Vagina (tissue), 2 donors: ENCODE measurements at regions not wholly inside any gene's neighbourhood (a gene's known extent, or its start where the extent isn't known, plus 50 kb on each side); places are given as distances from the start of the nearest gene placed in this dataset.

Experiments used
- POLR2A ChIP-seq, 2 donors: fragments of 450-650 bp; IDR thresholded peaks; one replicate each; pipeline ENCODE4 v1.6.1; 2017; ENCODE audit warnings: antibody characterized with exemption in 2 of 2, mild to moderate bottlenecking in 2 of 2, moderate library complexity in 2 of 2
- TF ChIP-seq, protein P1 (sequence below), 3 experiments: fragments of 450-650 bp in 2 of 3; fragments of 200-600 bp in 1 of 3; sonication (generic) in 1 of 3; IDR thresholded peaks; one replicate each; pipeline ENCODE4 v1.5.1; 2017 to 2019; ENCODE audit warnings: antibody characterized with exemption in 3 of 3, mild to moderate bottlenecking in 2 of 3, moderate library complexity in 2 of 3

DNA sequence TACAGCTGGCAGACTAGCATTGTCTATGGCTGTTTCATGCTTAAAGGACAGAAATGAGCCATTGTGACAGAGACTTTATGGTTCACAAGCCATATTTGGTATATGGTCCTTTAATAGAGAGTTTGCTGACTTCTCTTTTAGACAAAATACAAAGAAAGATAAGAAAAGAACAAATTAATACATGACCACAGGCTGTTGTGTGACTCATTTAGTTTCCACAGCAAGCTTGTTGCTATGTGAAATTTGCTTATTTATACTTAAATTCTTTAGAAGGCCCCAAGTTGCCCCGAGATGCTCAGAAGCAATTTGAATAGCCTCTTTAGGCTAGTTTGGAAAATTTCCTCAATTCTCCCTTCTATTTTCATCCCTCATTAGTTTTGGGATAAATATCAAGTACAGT, 315.3 kb upstream of the RPS23 start:
- TF ChIP-seq, protein P1, sequence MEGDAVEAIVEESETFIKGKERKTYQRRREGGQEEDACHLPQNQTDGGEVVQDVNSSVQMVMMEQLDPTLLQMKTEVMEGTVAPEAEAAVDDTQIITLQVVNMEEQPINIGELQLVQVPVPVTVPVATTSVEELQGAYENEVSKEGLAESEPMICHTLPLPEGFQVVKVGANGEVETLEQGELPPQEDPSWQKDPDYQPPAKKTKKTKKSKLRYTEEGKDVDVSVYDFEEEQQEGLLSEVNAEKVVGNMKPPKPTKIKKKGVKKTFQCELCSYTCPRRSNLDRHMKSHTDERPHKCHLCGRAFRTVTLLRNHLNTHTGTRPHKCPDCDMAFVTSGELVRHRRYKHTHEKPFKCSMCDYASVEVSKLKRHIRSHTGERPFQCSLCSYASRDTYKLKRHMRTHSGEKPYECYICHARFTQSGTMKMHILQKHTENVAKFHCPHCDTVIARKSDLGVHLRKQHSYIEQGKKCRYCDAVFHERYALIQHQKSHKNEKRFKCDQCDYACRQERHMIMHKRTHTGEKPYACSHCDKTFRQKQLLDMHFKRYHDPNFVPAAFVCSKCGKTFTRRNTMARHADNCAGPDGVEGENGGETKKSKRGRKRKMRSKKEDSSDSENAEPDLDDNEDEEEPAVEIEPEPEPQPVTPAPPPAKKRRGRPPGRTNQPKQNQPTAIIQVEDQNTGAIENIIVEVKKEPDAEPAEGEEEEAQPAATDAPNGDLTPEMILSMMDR (IDR thresholded peaks at IDR 0.05): no peak
- no peak for TF ChIP-seq POLR2A (IDR thresholded peaks at IDR 0.05)
